Left renal cortex interstitium (tissue), 4 donors: ENCODE measurements at regions not wholly inside any gene's neighbourhood (a gene's known extent, or its start where the extent isn't known, plus 50 kb on each side); places are given as distances from the start of the nearest gene placed in this dataset.

Experiments
- DNase-seq, 4 donors: peaks; one replicate each; pipeline ENCODE4 v3.0.0-alpha.2; 2013; ENCODE audit warnings: low read depth in 4 of 4, low spot score in 2 of 4, missing footprints in 1 of 4

GRCh38 chr1:168913711-168914463 is 184.9 kb upstream of the DPT start:
- DNase-seq, result no peak

GRCh38 chr1:168917309-168917708 is 188.3 kb upstream of the DPT start:
- no peak for DNase-seq

GRCh38 chr1:168917796-168918195 is 188.7 kb upstream of the ATP1B1 start:
- no peak for DNase-seq

- no peak for DNase-seq
These were observed 187.4 kb upstream of the ATP1B1 start for GRCh38 chr1:168918860-168919741.

GRCh38 chr1:168920456-168921094 is 185.9 kb upstream of the ATP1B1 start:
- no peak for DNase-seq

- DNase-seq, result no peak
These were observed 184.9 kb upstream of the ATP1B1 start for GRCh38 chr1:168921629-168922028.

GRCh38 chr1:168923521-168924136 is 182.9 kb upstream of the ATP1B1 start:
- no peak for DNase-seq

GRCh38 chr1:168924976-168925375 is 181.5 kb upstream of the ATP1B1 start:
- DNase-seq, result no peak

GRCh38 chr1:168926236-168926635 is 180.3 kb upstream of the ATP1B1 start:
- no peak for DNase-seq

GRCh38 chr1:168932539-168932938 is 174.0 kb upstream of the ATP1B1 start:
- DNase-seq, result no peak

- DNase-seq, result no peak
These were observed 173.2 kb upstream of the ATP1B1 start for GRCh38 chr1:168933141-168933805.

GRCh38 chr1:168939110-168939946 is 167.2 kb upstream of the ATP1B1 start:
- DNase-seq, result no peak

- no peak for DNase-seq
These were observed 166.6 kb upstream of the ATP1B1 start for GRCh38 chr1:168939947-168940223.

- no peak for DNase-seq
These were observed 164.8 kb upstream of the ATP1B1 start for GRCh38 chr1:168941640-168942039.

- no peak for DNase-seq
These were observed 164.3 kb upstream of the ATP1B1 start for GRCh38 chr1:168942165-168942564.

- peak in 1 of 4 donors; percentile 29 for DNase-seq
These were observed 160.6 kb upstream of the ATP1B1 start for GRCh38 chr1:168945870-168946269.

- DNase-seq, result peak in 2 of 4 donors; percentile 15 to 39
These were observed 159.4 kb upstream of the ATP1B1 start for GRCh38 chr1:168947041-168947440.

- no peak for DNase-seq
These were observed 156.8 kb upstream of the ATP1B1 start for GRCh38 chr1:168949672-168950071.

GRCh38 chr1:168957818-168958217 is 148.7 kb upstream of the ATP1B1 start:
- DNase-seq, result no peak
